Ureter (tissue), 1 donor: ENCODE measurements at regions not wholly inside any gene's neighbourhood (a gene's known extent, or its start where the extent isn't known, plus 50 kb on each side); places are given as distances from the start of the nearest gene placed in this dataset.

Experiments used
- DNase-seq: peaks from one replicate; pipeline ENCODE4 v3.0.0-alpha.2; 2020; ENCODE audit warnings: low spot score
- donor health status: DM: yes; HTN: yes; CAD: no.

DNA sequence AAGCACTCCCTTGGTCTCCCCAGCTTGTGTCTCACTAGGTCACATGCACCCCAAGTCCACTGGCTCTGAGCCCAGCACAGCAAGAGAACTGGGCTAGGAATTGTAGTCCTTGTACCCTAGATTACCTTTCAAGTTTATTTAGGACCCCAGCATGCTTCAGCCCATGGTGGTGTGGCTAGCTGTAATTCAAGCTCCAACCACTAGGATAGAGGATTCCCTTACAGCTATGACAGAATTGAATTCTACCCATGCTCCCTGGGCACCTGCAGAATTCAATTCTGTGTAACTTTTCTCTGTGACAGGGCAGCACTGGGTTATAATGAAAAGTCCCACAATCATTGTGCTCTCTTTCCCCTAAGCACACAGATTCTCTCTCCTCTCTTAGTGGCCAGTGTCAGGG lies 253.8 kb upstream of the DMD start:
- DNase-seq, result no peak

DNA sequence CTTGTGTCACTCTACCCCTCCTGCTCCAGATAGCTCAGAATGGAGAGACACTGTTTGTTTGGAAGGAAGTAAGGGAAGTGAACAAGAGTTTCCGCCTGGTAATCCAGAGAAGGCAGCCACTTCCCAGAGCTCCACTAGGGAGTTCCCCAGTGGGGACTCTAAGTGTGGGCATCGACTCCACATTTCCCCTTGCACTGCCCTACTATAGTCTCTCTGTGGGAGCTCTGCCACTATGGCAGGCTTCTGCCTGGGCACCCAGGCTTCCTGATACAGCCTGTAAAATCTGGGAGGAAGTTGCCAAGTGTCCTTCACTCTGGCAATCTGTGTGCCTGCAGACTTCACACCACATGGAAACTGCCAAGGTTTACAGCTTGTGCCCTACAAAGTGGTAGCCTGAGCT lies 245.8 kb upstream of the DMD start:
- no peak for DNase-seq

- DNase-seq, result no peak
Observed at GRCh38 chrX:33447285-33447684, 235.9 kb upstream of the DMD start.

DNA sequence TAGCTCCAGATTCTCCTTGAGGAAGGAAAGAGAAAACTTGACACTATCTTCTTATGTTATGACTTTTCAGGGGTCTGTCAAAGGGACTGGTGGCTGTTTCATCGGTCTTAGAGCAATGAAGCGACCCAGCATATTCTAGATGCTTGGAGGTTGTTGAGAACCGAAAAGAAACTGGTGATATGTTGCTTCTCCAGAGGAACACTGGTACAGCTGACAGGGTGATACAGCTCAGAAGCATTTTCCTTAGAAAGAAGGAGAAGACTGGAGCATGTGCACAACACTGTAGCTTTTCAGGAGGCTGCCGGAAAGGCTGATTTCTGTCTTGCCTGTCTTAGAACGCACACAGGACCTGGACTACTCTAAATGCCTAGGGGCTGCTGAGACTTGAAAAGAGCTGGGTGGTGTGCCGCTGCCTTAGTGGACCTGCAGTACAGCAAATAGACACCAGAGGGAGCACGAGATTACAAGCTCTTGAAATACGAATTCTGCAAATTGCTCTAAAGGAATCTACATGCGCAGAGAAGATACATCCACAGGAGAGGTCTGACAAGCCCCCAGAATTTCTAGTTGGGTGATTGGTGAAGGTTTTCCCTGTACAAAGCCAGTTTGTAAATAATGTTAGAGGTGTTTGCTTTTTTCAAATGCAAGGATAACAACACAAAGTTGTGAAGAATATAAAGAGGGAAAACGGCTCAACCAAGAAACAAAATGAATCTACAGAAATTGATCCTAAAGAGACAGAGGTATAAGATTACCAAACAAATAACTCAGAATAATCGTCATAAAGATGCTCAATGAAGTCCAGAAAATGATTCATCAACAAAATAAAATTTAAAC lies 223.1 kb upstream of the DMD start:
- peak; percentile 55 for DNase-seq

- no peak for DNase-seq
Observed at GRCh38 chrX:33416273-33416805, 205.0 kb upstream of the DMD start.

DNA sequence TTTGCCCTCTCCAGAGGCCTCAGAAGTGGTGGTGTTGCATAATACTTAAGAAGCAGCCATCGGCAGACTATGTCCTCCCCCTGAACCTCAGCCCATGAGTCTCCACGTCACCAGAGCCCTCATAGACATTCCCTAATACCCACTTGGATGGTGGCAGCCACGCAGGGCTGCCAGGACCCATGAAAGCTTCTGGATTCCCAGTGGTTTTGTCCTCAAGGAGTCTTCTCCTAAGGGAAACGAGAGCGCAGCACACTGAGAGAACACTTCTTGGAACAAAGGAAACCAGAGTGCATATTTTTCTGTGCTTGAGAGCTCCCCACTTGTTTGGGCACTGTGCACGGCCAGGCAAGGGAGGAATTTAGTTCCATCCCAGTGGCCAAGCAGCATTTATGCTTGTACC lies 204.1 kb upstream of the DMD start:
- no peak for DNase-seq

- no peak for DNase-seq
Observed at GRCh38 chrX:33385546-33385945, 174.2 kb upstream of the DMD start.

- DNase-seq, result no peak
Observed at GRCh38 chrX:33379839-33380238, 168.5 kb upstream of the DMD start.

DNA sequence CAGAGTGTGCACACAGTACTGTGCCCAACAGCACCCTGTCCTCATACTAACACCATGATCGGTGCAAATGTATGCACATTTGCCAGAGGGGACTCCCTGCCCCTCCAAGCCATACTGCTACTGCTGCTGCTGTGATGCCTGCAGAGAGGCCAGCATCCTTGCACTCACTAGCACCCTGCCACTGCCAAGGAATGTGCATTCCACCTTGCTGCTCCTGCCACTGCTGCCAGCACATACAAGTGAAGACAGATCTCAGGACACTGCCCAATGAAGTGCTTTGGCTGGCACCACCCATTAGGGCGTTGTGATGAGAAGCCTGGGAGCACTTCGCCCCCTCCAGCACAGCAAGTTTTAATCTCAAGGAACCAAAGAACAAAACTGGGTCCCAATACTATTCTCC lies 146.3 kb upstream of the DMD start:
- no peak for DNase-seq

DNA sequence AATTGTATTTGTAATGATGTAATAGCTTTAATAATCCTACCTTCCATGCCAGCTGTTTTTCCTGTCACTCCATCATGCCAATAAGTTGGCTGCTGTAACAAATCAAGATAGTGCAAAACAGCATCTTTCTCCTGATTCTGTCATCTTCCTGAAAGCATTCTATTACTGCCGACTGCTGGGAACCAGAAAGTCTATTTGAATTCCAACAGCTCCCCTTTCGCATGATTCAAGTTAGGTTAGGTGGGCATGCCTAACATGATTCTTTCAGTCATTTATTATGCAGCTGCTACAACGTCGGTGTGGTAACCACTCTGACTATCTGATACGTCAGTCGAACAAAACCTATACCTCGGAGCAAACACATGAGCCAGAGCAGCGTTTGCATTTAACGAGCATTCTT lies 127.9 kb upstream of the DMD start:
- no peak for DNase-seq

- no peak for DNase-seq
Observed at GRCh38 chrX:33336783-33337182, 125.4 kb upstream of the DMD start.

GRCh38 chrX:33333271-33333670 lies 121.9 kb upstream of the DMD start:
- DNase-seq, result no peak

DNA sequence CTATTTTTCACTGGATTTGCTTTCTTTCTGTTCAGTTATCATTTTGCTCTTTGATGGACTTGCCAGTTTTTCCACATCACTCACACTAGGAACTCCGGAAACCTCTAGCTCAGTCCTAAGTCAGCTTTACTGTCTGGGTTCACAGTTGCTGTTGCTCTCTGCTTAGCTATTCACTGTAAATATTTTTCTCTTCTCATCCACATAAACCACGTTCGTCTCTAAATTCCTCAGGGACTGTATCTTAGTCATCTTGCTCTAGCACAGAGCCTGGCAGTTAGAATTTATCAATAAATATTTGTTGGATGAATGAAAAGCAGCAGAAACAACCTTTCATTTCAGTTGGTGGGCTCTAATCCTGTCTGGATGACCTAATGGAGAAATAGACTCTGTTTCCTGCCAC lies 119.4 kb upstream of the DMD start:
- DNase-seq, result no peak

- no peak for DNase-seq
Observed at GRCh38 chrX:33324099-33324498, 112.8 kb upstream of the DMD start.

DNA sequence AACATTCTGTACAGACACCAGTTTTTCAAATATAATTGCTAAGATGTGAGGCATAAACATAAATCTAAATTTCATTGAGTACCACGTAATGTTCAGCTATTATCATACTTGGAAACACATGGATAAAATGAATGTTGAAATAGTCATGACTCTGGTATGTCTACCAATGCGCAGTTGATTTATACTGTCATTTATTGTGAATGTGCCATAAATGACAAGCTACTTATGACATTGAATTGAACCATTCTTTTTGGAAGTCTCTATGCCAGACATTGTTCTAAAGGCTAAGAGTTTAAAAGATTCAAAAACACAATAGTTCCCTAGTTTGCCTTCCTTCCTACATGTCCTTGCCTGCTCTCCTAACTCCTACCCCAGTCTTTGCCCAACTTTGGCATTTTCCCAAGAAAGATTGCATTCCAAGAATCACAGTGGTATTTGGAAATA lies 96.6 kb upstream of the DMD start:
- no peak for DNase-seq

DNA sequence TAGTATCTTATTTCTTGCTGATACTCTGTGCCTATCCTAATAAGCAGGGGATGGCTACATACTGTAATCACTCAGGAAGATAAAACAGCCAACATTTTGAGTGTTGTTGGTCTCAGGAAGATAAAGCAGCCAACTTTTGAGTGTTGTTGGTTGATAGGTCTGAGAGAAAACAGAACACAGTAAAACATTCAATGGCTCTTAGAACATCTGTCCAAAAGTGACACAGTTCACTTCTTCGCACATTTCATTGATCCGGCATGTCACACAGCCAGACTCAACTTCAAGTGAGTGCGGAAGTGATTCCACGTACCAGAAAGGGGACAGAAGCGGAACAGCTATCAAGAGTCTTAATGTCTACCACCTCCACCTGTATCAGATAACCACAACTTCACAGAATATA lies 87.3 kb upstream of the DMD start:
- DNase-seq, result no peak

DNA sequence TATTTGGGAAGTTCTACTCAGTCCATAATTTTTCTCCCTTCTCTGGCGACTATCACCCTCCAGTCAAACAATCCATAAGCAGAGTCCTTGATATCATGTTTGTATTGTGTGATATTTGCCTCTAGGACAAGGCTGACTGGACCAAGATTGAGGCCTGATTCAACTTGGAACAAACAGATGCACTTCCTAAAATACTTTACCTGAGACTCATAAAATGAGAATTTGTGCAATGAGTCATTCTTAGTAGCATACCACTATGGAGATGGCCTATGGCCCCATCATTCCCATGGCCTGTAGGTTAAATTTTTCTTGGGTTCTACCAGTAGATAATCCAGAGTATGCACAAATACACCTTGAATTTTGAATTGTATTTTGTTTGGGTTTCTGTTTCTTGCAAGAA lies 74.2 kb upstream of the DMD start:
- no peak for DNase-seq

GRCh38 chrX:33277046-33277445 lies 65.7 kb upstream of the DMD start:
- no peak for DNase-seq

- DNase-seq, result no peak
Observed at GRCh38 chrX:33273535-33273934, 62.2 kb upstream of the DMD start.

GRCh38 chrX:33272986-33273385 lies 61.6 kb upstream of the DMD start:
- no peak for DNase-seq
